ENCODE measurements at regions not wholly inside any gene's neighbourhood (a gene's known extent, or its start where the extent isn't known, plus 50 kb on each side); places are given as distances from the start of the nearest gene placed in this dataset.

- TF ChIP-seq MAX (IDR thresholded peaks at IDR 0.05) (no peak), HNF4A (conservative IDR thresholded peaks at IDR 0.05) (no peak)
Measured at GRCh38 chr2:78418021-78418420, 607.5 kb upstream of the REG3G start (continued).

- no peak overlapping the region for H3K9ac ChIP-seq (ENCODE audit: low read depth in 1 of 2, low read length in 2 of 2)
- DNase-seq (ENCODE audit: low spot score) = no peak
- H3K9me3 ChIP-seq (ENCODE audit: control insufficient read depth in 4 of 4, low read length in 3 of 4) = peaks cover 0 to 3% (median 0%) of the 10 kb centered on the region in 4 donors
- H3K4me1 ChIP-seq (ENCODE audit: control insufficient read depth in 4 of 4, insufficient read depth in 4 of 4, low read length in 3 of 4) = no peaks in the 10 kb centered on the region
- peaks cover 0 to 3% (median 0%) of the 10 kb centered on the region in 4 donors for H3K27me3 ChIP-seq (ENCODE audit: control insufficient read depth in 4 of 4, insufficient read depth in 4 of 4, low read length in 3 of 4)
- TF ChIP-seq ATF3 (IDR thresholded peaks at IDR 0.05) (no peak), GABPA (IDR thresholded peaks at IDR 0.05 in 1 of 2, conservative IDR thresholded peaks at IDR 0.05 in 1 of 2) (no peak), RXRA (IDR thresholded peaks at IDR 0.05) (no peak), HNF4G (IDR thresholded peaks at IDR 0.05) (no peak), NR2F2 (IDR thresholded peaks at IDR 0.05) (no peak), RAD21 (IDR thresholded peaks at IDR 0.05) (no peak)
- H3K36me3 ChIP-seq (ENCODE audit: control insufficient read depth in 4 of 4, insufficient read depth in 3 of 4, low read depth in 1 of 4, low read length in 3 of 4) = no peaks in the 10 kb centered on the region
- WGBS = 92% methylated on average over 1 of the region's 1 CpG
- H3K4me3 ChIP-seq (ENCODE audit: low read depth in 1 of 3, low read length in 3 of 3) = no peak overlapping the region
- H3K27ac ChIP-seq (ENCODE audit: low read depth in 1 of 2, low read length in 2 of 2) = no peak overlapping the region
Measured at GRCh38 chr2:78420132-78420531, 605.4 kb upstream of the REG3G start.

- Histone ChIP-seq H3K9me3 (ENCODE audit: control insufficient read depth in 4 of 4, low read length in 3 of 4) (peaks cover 0 to 3% (median 0%) of the 10 kb centered on the region in 4 donors), H3K9ac (ENCODE audit: low read depth in 1 of 2, low read length in 2 of 2) (no peak overlapping the region), H3K4me1 (ENCODE audit: control insufficient read depth in 4 of 4, insufficient read depth in 4 of 4, low read length in 3 of 4) (no peaks in the 10 kb centered on the region), H3K27me3 (ENCODE audit: control insufficient read depth in 4 of 4, insufficient read depth in 4 of 4, low read length in 3 of 4) (no peaks in the 10 kb centered on the region), H3K4me3 (ENCODE audit: low read depth in 1 of 3, low read length in 3 of 3) (no peak overlapping the region), H3K27ac (ENCODE audit: low read depth in 1 of 2, low read length in 2 of 2) (no peak overlapping the region), H3K36me3 (ENCODE audit: control insufficient read depth in 4 of 4, insufficient read depth in 3 of 4, low read depth in 1 of 4, low read length in 3 of 4) (no peaks in the 10 kb centered on the region)
- DNase-seq (ENCODE audit: low spot score) = no peak
- 45% methylated on average over 1 of the region's 1 CpG for WGBS
- TF ChIP-seq TAF1 (conservative IDR thresholded peaks at IDR 0.05) (no peak), MAX (IDR thresholded peaks at IDR 0.05) (no peak), REST (IDR thresholded peaks at IDR 0.05) (no peak), GABPA (IDR thresholded peaks at IDR 0.05 in 1 of 2, conservative IDR thresholded peaks at IDR 0.05 in 1 of 2) (no peak), FOXA2 (IDR thresholded peaks at IDR 0.05) (no peak), ATF3 (IDR thresholded peaks at IDR 0.05) (no peak), RXRA (IDR thresholded peaks at IDR 0.05) (no peak), YY1 (IDR thresholded peaks at IDR 0.05) (no peak), HNF4A (conservative IDR thresholded peaks at IDR 0.05) (no peak), HNF4G (IDR thresholded peaks at IDR 0.05) (no peak), JUND (IDR thresholded peaks at IDR 0.05) (no peak)
Measured at GRCh38 chr2:78423631-78424030, 601.9 kb upstream of the REG3G start.
